ENCODE measurements at regions not wholly inside any gene's neighbourhood (a gene's known extent, or its start where the extent isn't known, plus 50 kb on each side); places are given as distances from the start of the nearest gene placed in this dataset.

- TF ChIP-seq, protein P1, sequence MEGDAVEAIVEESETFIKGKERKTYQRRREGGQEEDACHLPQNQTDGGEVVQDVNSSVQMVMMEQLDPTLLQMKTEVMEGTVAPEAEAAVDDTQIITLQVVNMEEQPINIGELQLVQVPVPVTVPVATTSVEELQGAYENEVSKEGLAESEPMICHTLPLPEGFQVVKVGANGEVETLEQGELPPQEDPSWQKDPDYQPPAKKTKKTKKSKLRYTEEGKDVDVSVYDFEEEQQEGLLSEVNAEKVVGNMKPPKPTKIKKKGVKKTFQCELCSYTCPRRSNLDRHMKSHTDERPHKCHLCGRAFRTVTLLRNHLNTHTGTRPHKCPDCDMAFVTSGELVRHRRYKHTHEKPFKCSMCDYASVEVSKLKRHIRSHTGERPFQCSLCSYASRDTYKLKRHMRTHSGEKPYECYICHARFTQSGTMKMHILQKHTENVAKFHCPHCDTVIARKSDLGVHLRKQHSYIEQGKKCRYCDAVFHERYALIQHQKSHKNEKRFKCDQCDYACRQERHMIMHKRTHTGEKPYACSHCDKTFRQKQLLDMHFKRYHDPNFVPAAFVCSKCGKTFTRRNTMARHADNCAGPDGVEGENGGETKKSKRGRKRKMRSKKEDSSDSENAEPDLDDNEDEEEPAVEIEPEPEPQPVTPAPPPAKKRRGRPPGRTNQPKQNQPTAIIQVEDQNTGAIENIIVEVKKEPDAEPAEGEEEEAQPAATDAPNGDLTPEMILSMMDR (IDR thresholded peaks at IDR 0.05) = no peak
- no peak for TF ChIP-seq POLR2A (IDR thresholded peaks at IDR 0.05)
Observed at GRCh38 chr10:132995909-132996602, 53.7 kb upstream of the CFAP46 start.

Measured in Peyer's patch (tissue), 4 donors.